Peyer's patch (tissue), 4 donors: ENCODE measurements at regions not wholly inside any gene's neighbourhood (a gene's known extent, or its start where the extent isn't known, plus 50 kb on each side); places are given as distances from the start of the nearest gene placed in this dataset.
"Not testable (repeated sequence)": the region's sequence is repeated elsewhere in the genome, so short reads cannot be mapped to it uniquely, and the experiment has no call there.

Source experiments
- CTCF ChIP-seq, 6 experiments: fragments of 450-650 bp in 4 of 6; fragments of 200-600 bp in 2 of 6; sonication (generic) in 1 of 6; IDR thresholded peaks; one replicate each; pipeline ENCODE4 v1.5.1; 2017 to 2019; ENCODE audit warnings: antibody characterized with exemption in 6 of 6, mild to moderate bottlenecking in 3 of 6, moderate library complexity in 1 of 6
- POLR2A ChIP-seq, 2 donors: fragments of 450-650 bp; IDR thresholded peaks; one replicate each; pipeline ENCODE4 v1.5.1; 2017; ENCODE audit warnings: antibody characterized with exemption in 2 of 2, mild to moderate bottlenecking in 2 of 2, moderate library complexity in 2 of 2

DNA sequence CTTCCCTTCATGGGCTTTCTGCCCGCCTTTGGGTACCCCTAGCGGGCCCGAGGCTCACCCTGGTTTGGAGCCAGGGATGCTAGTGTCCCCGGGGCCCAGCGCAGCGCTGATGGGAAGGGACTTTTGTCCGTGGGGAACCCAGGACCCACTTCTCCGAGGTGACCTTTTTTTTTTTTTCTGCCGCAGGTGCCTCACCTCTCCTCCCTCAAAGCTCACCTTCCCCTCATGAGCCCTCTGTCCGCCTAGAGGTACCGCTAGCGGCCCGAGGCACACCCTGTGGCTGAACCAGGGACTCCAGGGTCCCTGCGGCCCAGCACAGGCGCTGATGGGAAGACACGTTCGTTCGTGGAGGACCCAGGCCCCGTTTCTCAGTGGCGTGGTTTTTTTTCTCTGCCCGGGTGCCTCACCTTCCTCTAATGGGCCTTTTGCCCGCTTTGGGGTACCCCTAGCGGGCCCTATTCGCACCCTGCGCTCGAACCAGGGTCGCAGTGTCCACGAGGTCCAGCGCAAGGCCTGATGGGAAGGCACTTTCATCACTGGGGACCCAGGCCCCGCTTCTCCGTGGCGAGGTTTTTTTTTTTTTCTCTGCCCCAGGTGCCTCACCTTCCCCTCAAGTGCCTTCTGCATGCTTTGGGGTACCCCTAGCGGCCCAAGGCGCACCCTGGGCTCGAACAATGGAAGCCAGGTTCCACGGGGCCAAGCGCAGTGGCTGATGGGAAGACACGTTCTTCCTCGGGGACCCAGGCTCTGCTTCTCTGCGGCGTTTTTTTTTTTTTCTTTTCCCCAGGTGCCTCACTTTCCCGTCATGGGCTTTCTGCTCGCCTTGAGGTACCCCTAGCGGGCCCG lies 1481.6 kb upstream of the TPTE start:
- TF ChIP-seq POLR2A, CTCF (IDR thresholded peaks at IDR 0.05): not testable (repeated sequence)
